ENCODE measurements at regions not wholly inside any gene's neighbourhood (a gene's known extent, or its start where the extent isn't known, plus 50 kb on each side); places are given as distances from the start of the nearest gene placed in this dataset.

DNA sequence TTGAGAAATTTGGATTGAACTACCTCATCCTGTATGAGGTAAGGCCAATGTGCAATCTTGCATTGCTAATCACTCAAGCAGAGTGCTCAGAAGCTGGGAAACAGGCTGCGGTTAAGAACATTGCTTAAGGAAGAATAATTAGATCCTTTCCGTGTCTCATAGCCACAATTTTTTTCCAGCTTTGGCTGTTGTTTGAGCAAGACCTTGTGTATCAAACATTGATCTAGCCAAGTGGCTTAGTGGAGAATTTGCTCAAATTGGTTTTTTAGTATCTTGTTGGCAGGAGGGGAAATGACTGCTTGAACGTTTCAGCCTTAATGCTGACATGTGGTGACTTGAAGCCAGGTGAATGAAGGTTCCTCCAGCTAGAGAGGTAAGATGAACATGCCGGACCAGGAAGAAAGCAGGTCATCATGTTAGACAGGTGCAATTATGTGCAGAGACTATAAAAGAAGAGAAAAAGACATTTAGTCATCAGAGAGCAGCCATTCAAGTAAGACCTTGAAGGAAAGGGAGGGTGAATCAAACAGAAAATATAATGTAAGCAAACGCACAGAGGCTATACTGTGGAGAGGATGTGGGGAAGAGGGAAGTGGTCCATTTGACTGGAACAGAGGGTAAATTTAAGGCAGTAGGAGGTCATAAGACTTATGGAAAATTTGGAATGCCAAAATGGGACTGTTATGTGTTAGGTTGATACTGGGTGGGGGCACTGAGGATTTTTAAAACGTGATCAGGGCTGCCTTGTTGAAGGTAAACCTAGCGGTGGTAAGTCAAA, 98.9 kb upstream of the CYP1B1 start:
- ChIA-PET CTCF (interaction anchor here (1.1 to 1.6 kb wide), 5 partner anchors 9 to 100 kb away, joined by 3 to 5 read pairs (median 3); no protein-coding TSS in a partner anchor), POLR2A (interaction anchor here (0.7 kb wide), 1 partner anchor 10 kb away, joined by 3 read pairs; no protein-coding TSS in a partner anchor)
- Histone ChIP-seq H3K36me3 (ENCODE audit: control insufficient read depth, insufficient read depth, low read length) (no peaks in the 10 kb centered on the region), H3K4me3 (ENCODE audit: low read depth, low read length) (no peak overlapping the region), H3K27me3 (ENCODE audit: control insufficient read depth, insufficient read depth, low read length) (no peaks in the 10 kb centered on the region)
- TF ChIP-seq, protein P1, sequence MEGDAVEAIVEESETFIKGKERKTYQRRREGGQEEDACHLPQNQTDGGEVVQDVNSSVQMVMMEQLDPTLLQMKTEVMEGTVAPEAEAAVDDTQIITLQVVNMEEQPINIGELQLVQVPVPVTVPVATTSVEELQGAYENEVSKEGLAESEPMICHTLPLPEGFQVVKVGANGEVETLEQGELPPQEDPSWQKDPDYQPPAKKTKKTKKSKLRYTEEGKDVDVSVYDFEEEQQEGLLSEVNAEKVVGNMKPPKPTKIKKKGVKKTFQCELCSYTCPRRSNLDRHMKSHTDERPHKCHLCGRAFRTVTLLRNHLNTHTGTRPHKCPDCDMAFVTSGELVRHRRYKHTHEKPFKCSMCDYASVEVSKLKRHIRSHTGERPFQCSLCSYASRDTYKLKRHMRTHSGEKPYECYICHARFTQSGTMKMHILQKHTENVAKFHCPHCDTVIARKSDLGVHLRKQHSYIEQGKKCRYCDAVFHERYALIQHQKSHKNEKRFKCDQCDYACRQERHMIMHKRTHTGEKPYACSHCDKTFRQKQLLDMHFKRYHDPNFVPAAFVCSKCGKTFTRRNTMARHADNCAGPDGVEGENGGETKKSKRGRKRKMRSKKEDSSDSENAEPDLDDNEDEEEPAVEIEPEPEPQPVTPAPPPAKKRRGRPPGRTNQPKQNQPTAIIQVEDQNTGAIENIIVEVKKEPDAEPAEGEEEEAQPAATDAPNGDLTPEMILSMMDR (IDR thresholded peaks at IDR 0.05; ENCODE audit: insufficient read depth, low read depth, low read length) = no peak
- peak; percentile 92 for DNase-seq (ENCODE audit: low read depth)

DNA sequence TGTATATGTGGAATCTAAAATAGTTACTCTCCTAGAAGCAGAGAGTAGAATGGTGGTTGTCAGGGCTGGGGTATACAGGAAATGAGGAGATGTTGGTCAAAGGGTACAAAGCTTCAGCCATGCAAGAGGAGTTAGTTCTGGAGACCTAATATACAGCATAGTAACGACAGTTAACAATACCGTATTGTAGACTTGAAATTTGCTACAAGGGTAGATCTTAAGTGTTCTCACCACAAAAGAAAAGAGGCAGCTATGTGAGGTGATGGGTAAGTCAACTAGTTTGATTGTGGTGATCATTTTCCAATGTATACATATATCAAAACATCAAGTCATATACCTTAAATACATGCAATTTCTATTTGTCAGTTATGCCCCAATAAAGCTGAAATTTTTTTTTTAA, 98.2 kb upstream of the CYP1B1 start:
- H3K4me3 ChIP-seq (ENCODE audit: low read depth, low read length) = no peak overlapping the region
- H3K36me3 ChIP-seq (ENCODE audit: control insufficient read depth, insufficient read depth, low read length) = no peaks in the 10 kb centered on the region
- no peaks in the 10 kb centered on the region for H3K27me3 ChIP-seq (ENCODE audit: control insufficient read depth, insufficient read depth, low read length)
- DNase-seq (ENCODE audit: low read depth) = no peak
- ChIA-PET CTCF (interaction anchor here (1.1 to 1.6 kb wide), 4 partner anchors 8 to 100 kb away, joined by 3 to 5 read pairs (median 3); no protein-coding TSS in a partner anchor), POLR2A (interaction anchor here (0.7 kb wide), 1 partner anchor 9 kb away, joined by 3 read pairs; no protein-coding TSS in a partner anchor)
- TF ChIP-seq, protein P1 (IDR thresholded peaks at IDR 0.05; ENCODE audit: insufficient read depth, low read depth, low read length) = no peak

DNA sequence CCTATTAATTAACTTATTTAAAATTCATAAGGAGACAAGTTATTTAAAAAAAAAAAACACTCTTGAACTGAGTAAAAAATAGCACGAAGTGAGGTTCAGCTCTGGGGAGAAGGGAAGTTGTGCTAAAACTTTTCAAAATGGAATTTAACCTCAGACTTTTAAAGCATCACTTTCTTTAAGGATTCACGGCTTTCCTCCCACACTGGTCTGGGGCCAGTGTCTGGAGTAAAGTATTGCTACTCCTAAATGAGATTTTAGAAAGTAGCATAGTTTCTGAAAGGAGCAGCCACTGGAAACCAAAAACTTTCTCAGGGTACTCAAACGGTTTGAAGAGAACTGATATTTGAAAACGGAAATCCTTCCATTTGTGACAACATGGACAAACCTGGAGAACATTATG, 97.7 kb upstream of the CYP1B1 start:
- no peaks in the 10 kb centered on the region for H3K36me3 ChIP-seq (ENCODE audit: control insufficient read depth, insufficient read depth, low read length)
- DNase-seq (ENCODE audit: low read depth) = no peak
- POLR2A ChIA-PET = no interaction called here
- no peaks in the 10 kb centered on the region for H3K27me3 ChIP-seq (ENCODE audit: control insufficient read depth, insufficient read depth, low read length)
- CTCF ChIA-PET = interaction anchor here (1.1 to 1.6 kb wide), 3 partner anchors 17 to 101 kb away, joined by 3 read pairs; no protein-coding TSS in a partner anchor
- no peak overlapping the region for H3K4me3 ChIP-seq (ENCODE audit: low read depth, low read length)
- TF ChIP-seq, protein P1 (IDR thresholded peaks at IDR 0.05; ENCODE audit: insufficient read depth, low read depth, low read length) = no peak

DNA sequence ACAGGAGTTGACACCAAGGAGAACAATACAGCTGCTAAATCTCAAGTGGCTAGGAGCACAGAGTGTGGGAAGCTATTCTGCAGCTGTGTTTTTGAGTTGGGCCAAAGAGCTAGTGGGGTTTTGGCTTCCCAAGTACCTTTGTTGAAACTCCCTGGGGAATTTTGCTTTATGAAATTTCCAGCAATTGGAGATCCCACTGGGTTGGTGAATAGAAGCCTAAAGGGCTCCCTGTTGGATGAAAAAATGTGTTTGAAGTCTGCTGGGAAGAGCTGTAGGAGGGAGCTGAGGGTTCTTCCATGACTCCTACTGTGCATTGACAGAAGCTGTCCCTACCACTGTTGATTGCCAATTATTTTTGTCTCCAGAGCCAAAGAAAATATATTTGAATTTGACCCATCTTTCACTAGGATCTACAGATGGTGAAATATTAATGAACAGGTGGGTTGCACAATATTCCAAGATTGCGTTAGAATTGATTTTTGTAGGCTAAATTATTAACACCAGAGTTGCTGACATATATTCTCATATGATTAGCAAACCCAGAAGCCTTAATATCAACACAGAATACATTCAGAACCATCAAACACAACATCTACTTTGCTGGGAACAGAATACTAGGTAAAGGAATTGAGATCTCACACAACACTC, 95.4 kb upstream of the CYP1B1 start:
- ChIA-PET CTCF (no interaction called here), POLR2A (no interaction called here)
- no peak overlapping the region for H3K4me3 ChIP-seq (ENCODE audit: low read depth, low read length)
- no peaks in the 10 kb centered on the region for H3K36me3 ChIP-seq (ENCODE audit: control insufficient read depth, insufficient read depth, low read length)
- TF ChIP-seq, protein P1 (IDR thresholded peaks at IDR 0.05; ENCODE audit: insufficient read depth, low read depth, low read length) = no peak
- no peaks in the 10 kb centered on the region for H3K27me3 ChIP-seq (ENCODE audit: control insufficient read depth, insufficient read depth, low read length)
- DNase-seq (ENCODE audit: low read depth) = no peak

DNA sequence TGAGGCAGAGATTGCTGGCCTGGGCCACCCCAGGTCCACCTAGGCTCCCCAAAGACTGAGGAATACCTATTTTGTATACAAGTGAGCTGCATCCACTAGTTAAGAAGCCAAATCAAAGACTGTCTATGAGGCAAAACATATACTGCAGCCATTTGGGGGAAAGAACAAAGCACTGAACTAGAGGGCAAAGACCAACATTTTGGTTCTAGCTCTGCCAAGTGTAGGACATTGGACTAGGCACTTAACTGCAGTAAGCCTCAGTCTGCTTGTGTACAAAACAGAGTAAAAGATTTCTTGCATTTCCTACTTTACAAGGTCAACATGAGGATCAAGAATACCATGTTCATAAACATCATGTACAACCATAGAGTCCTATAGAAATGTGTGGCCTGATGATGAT, 94.8 kb upstream of the CYP1B1 start:
- H3K27me3 ChIP-seq (ENCODE audit: control insufficient read depth, insufficient read depth, low read length) = no peaks in the 10 kb centered on the region
- CTCF ChIA-PET = no interaction called here
- DNase-seq (ENCODE audit: low read depth) = no peak
- H3K4me3 ChIP-seq (ENCODE audit: low read depth, low read length) = no peak overlapping the region
- TF ChIP-seq, protein P1 (IDR thresholded peaks at IDR 0.05; ENCODE audit: insufficient read depth, low read depth, low read length) = no peak
- no peaks in the 10 kb centered on the region for H3K36me3 ChIP-seq (ENCODE audit: control insufficient read depth, insufficient read depth, low read length)
- POLR2A ChIA-PET = no interaction called here

Data from BJ (cell line).